ENCODE measurements at regions not wholly inside any gene's neighbourhood (a gene's known extent, or its start where the extent isn't known, plus 50 kb on each side); places are given as distances from the start of the nearest gene placed in this dataset.

- no peak for DNase-seq (ENCODE audit: low spot score)
Measured at GRCh38 chr6:92635553-92636153, 783.7 kb downstream of the EPHA7 start.

GRCh38 chr6:92634561-92634960, 784.8 kb downstream of the EPHA7 start:
- no peak for DNase-seq (ENCODE audit: low spot score)

- no peak for DNase-seq (ENCODE audit: low spot score)
Measured at GRCh38 chr6:92623431-92623830, 795.9 kb downstream of the EPHA7 start.

- DNase-seq (ENCODE audit: low spot score), result no peak
Measured at GRCh38 chr6:92617721-92618120, 801.6 kb downstream of the EPHA7 start.

- DNase-seq (ENCODE audit: low spot score), result no peak
Measured at GRCh38 chr6:92608751-92609150, 810.6 kb downstream of the EPHA7 start.

GRCh38 chr6:92593201-92593600, 826.2 kb downstream of the EPHA7 start:
- DNase-seq (ENCODE audit: low spot score), result no peak

- DNase-seq (ENCODE audit: low spot score), result no peak
Measured at GRCh38 chr6:92589996-92590395, 829.4 kb downstream of the EPHA7 start.

GRCh38 chr6:92588148-92588547, 831.2 kb downstream of the EPHA7 start:
- DNase-seq (ENCODE audit: low spot score), result no peak

GRCh38 chr6:92587525-92587924, 831.8 kb downstream of the EPHA7 start:
- no peak for DNase-seq (ENCODE audit: low spot score)

GRCh38 chr6:92586236-92586977, 833.0 kb downstream of the EPHA7 start:
- DNase-seq (ENCODE audit: low spot score), result no peak

GRCh38 chr6:92582211-92582610, 837.1 kb downstream of the EPHA7 start:
- no peak for DNase-seq (ENCODE audit: low spot score)

GRCh38 chr6:92577077-92577719, 842.2 kb downstream of the EPHA7 start:
- no peak for DNase-seq (ENCODE audit: low spot score)

- DNase-seq (ENCODE audit: low spot score), result no peak
Measured at GRCh38 chr6:92568541-92568940, 850.8 kb downstream of the EPHA7 start.

GRCh38 chr6:92566632-92567031, 852.7 kb downstream of the EPHA7 start:
- DNase-seq (ENCODE audit: low spot score), result no peak

- no peak for DNase-seq (ENCODE audit: low spot score)
Measured at GRCh38 chr6:92564376-92564775, 855.0 kb downstream of the EPHA7 start.

GRCh38 chr6:92559611-92560010, 859.7 kb downstream of the EPHA7 start:
- no peak for DNase-seq (ENCODE audit: low spot score)

GRCh38 chr6:92559003-92559402, 860.4 kb downstream of the EPHA7 start:
- DNase-seq (ENCODE audit: low spot score), result no peak

GRCh38 chr6:92550501-92550900, 868.9 kb downstream of the EPHA7 start:
- DNase-seq (ENCODE audit: low spot score), result no peak

GRCh38 chr6:92545861-92546260, 873.5 kb downstream of the EPHA7 start:
- no peak for DNase-seq (ENCODE audit: low spot score)

- no peak for DNase-seq (ENCODE audit: low spot score)
Measured at GRCh38 chr6:92541448-92542060, 877.8 kb downstream of the EPHA7 start.

GRCh38 chr6:92538926-92539325, 880.4 kb downstream of the EPHA7 start:
- no peak for DNase-seq (ENCODE audit: low spot score)

- DNase-seq (ENCODE audit: low spot score), result no peak
Measured at GRCh38 chr6:92538275-92538674, 881.1 kb downstream of the EPHA7 start.

- no peak for DNase-seq (ENCODE audit: low spot score)
Measured at GRCh38 chr6:92534109-92534508, 885.2 kb downstream of the EPHA7 start.

Data from HuH-7 (cell line).